Activated CD4-positive, alpha-beta T cell treated with anti-CD3 and anti-CD28 coated beads, Interleukin-2, amount 10 ng/mL, durations not matched to agents 7 days and 5 days (primary cell): ENCODE measurements at regions not wholly inside any gene's neighbourhood (a gene's known extent, or its start where the extent isn't known, plus 50 kb on each side); places are given as distances from the start of the nearest gene placed in this dataset.

Experiments
- CTCF ChIA-PET: fragments of 350-600 bp; sonication (Branson Sonifier 250); formaldehyde crosslinking; loops from one replicate; lab custom pipeline; 2021; ENCODE audit warnings: antibody characterized with exemption; lab: Charles Lee
- POLR2A ChIA-PET: fragments of 350-600 bp; sonication (Branson Sonifier 250); formaldehyde crosslinking; loops from one replicate; lab custom pipeline; 2021; ENCODE audit warnings: antibody characterized with exemption; lab: Charles Lee
- DNase-seq: peaks from one replicate; pipeline ENCODE4 v3.0.0-alpha.2; 2020
- H3K27ac Mint-ChIP-seq: one replicate; pipeline ENCODE4 v1.8.0; 2021; ENCODE audit warnings: mild to moderate bottlenecking, moderate library complexity, mixed read lengths
- H3K27me3 Mint-ChIP-seq: one replicate; pipeline ENCODE4 v1.8.0; 2021; ENCODE audit warnings: mixed read lengths
- H3K36me3 Mint-ChIP-seq: one replicate; pipeline ENCODE4 v1.8.0; 2021; ENCODE audit warnings: low read depth, mixed read lengths
- H3K4me1 Mint-ChIP-seq: one replicate; pipeline ENCODE4 v1.8.0; 2021; ENCODE audit warnings: mixed read lengths
- H3K4me3 Mint-ChIP-seq: one replicate; pipeline ENCODE4 v1.8.0; 2021; ENCODE audit warnings: mild to moderate bottlenecking, moderate library complexity, mixed read lengths
- H3K9me3 Mint-ChIP-seq: one replicate; pipeline ENCODE4 v1.8.0; 2021; ENCODE audit warnings: mixed read lengths

- no peak for DNase-seq
- POLR2A ChIA-PET: no interaction called here
These were observed 50.1 kb upstream of the EIF5 start for GRCh38 chr14:103283916-103284315.

More at GRCh38 chr14:103283916-103284315, 50.1 kb upstream of the EIF5 start:
- H3K4me3 Mint-ChIP-seq: no peak overlapping the region
- peaks cover 50% of the 10 kb centered on the region for H3K27me3 Mint-ChIP-seq
- H3K9me3 Mint-ChIP-seq: no peaks in the 10 kb centered on the region
- no peaks in the 10 kb centered on the region for H3K36me3 Mint-ChIP-seq
- H3K27ac Mint-ChIP-seq: no peak overlapping the region
- CTCF ChIA-PET: no interaction called here
- peaks cover 3% of the 10 kb centered on the region for H3K4me1 Mint-ChIP-seq
